Sigmoid colon (tissue), 6 donors: ENCODE measurements at regions not wholly inside any gene's neighbourhood (a gene's known extent, or its start where the extent isn't known, plus 50 kb on each side); places are given as distances from the start of the nearest gene placed in this dataset.
A peak's percentile ranks its signal among the peaks of the same experiment; 100 is the strongest.

Experiments used
- DNase-seq: peaks from one replicate; pipeline ENCODE4 v3.0.0-alpha.2; 2019
- H3K27ac ChIP-seq, 4 donors: fragments of 200-600 bp; sonication (generic); one replicate each; pipeline ENCODE4 v1.5.1; 2016 to 2019; ENCODE audit warnings: mild to moderate bottlenecking in 1 of 4
- H3K27me3 ChIP-seq, 3 donors: fragments of 200-600 bp; sonication (generic); one replicate each; pipeline ENCODE4 v1.5.1; 2019; ENCODE audit warnings: mild to moderate bottlenecking in 1 of 3
- H3K36me3 ChIP-seq, 4 donors: fragments of 200-600 bp; sonication (generic); one replicate each; pipeline ENCODE4 v1.5.1; 2016 to 2019
- H3K4me1 ChIP-seq, 4 donors: fragments of 200-600 bp; sonication (generic); one replicate each; pipeline ENCODE4 v1.5.1; 2017 to 2019
- H3K4me3 ChIP-seq, 4 donors: fragments of 200-600 bp; sonication (generic); one replicate each; pipeline ENCODE4 v1.5.1; 2017 to 2019; ENCODE audit warnings: mild to moderate bottlenecking in 2 of 4, moderate library complexity in 1 of 4
- H3K9me3 ChIP-seq, 4 donors: fragments of 200-600 bp in 3 of 4; sonication (generic) in 3 of 4; one replicate each; pipeline versions ENCODE4 v1.5.1 to v1.6.1; 2013 to 2019
- CTCF ChIP-seq, 4 experiments: fragments of 450-650 bp in 3 of 4; fragments of 200-600 bp in 1 of 4; IDR thresholded peaks; one replicate each; pipeline ENCODE4 v1.5.1; 2016 to 2019; ENCODE audit warnings: antibody characterized with exemption in 4 of 4, mild to moderate bottlenecking in 3 of 4, moderate library complexity in 2 of 4
- EP300 ChIP-seq, 4 donors: sonication (generic); formaldehyde crosslinking; IDR thresholded peaks; one replicate each; pipeline ENCODE4 v1.6.1; 2017; ENCODE audit warnings: antibody characterized with exemption in 4 of 4
- POLR2A ChIP-seq, 2 donors: fragments of 450-650 bp; IDR thresholded peaks; one replicate each; pipeline ENCODE4 v1.6.1; 2016; ENCODE audit warnings: antibody characterized with exemption in 2 of 2, mild to moderate bottlenecking in 2 of 2, moderate library complexity in 2 of 2
- POLR2AphosphoS5 ChIP-seq, 4 donors: sonication (generic); formaldehyde crosslinking; IDR thresholded peaks; one replicate each; pipeline ENCODE4 v1.6.1; 2017; ENCODE audit warnings: antibody characterized with exemption in 4 of 4
- WGBS, 2 donors: extraction: QIAGEN DNeasy Blood & Tissue Kit; methylation state at CpG; one replicate each; pipeline ENCODE4 v1.1.7; 2013; 5-methylcytosine and 5-hydroxymethylcytosine counted together
- intact Hi-C: fragments of 100-400 bp; cut with DNase I; formaldehyde crosslinking; loops from one replicate; pipeline ENCODE4 v1.15.1; 2023
- donor health status: healthy with polysubstance abuse.
- donor health status: healthy.

- Histone ChIP-seq H3K9me3 (no peaks in the 10 kb centered on the region), H3K36me3 (no peaks in the 10 kb centered on the region), H3K4me1 (no peaks in the 10 kb centered on the region), H3K4me3 (no peak overlapping the region), H3K27me3 (peaks cover 0 to 10% (median 0%) of the 10 kb centered on the region in 3 donors), H3K27ac (no peak overlapping the region)
- intact Hi-C loops, result no loop called here
- DNase-seq, result no peak
- 66 to 79% methylated on average over 13 of the region's 13 CpGs for WGBS, 2 donors
- TF ChIP-seq POLR2A (IDR thresholded peaks at IDR 0.05) (no peak), EP300 (IDR thresholded peaks at IDR 0.05) (no peak), POLR2AphosphoS5 (IDR thresholded peaks at IDR 0.05) (no peak), CTCF (IDR thresholded peaks at IDR 0.05) (no peak)
These were observed 150.3 kb upstream of the GPR12 start for GRCh38 chr13:26910754-26911465.

- no peak overlapping the region for H3K4me3 ChIP-seq
- TF ChIP-seq EP300 (IDR thresholded peaks at IDR 0.05) (no peak), POLR2AphosphoS5 (IDR thresholded peaks at IDR 0.05) (no peak), POLR2A (IDR thresholded peaks at IDR 0.05) (no peak), CTCF (IDR thresholded peaks at IDR 0.05) (no peak)
- no peaks in the 10 kb centered on the region for H3K9me3 ChIP-seq
- no peak overlapping the region for H3K27ac ChIP-seq
- no peaks in the 10 kb centered on the region for H3K36me3 ChIP-seq
- intact Hi-C loops, result no loop called here
- peak; percentile 2 for DNase-seq
- peaks cover 0 to 10% (median 0%) of the 10 kb centered on the region in 3 donors for H3K27me3 ChIP-seq
- WGBS, 2 donors, result 80 to 82% methylated on average over 6 of the region's 6 CpGs
- H3K4me1 ChIP-seq, result no peaks in the 10 kb centered on the region
These were observed 148.9 kb upstream of the GPR12 start for GRCh38 chr13:26909477-26909876.

DNA sequence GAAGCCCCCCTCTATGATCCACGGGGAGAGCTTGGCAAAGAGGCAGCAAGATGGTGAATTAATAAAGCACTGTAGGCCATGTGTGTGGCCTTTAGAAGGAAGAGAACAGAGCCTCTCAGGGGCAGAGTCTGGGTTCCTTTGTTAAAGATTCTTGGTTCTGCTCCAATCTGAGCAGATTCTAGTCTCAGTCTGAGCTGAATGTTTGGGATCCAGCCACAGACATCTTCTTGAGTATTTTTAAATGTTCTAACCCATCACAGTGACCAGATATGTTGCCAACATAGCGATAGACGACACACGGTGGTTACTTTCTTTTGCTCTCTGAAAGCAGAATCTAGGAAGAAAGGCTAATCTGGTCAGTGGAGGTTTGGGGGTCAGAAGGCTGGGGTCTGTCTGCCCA is 147.5 kb upstream of the GPR12 start:
- TF ChIP-seq EP300 (IDR thresholded peaks at IDR 0.05) (no peak), CTCF (IDR thresholded peaks at IDR 0.05) (no peak)
- no peaks in the 10 kb centered on the region for H3K4me1 ChIP-seq
- peaks cover 0 to 10% (median 0%) of the 10 kb centered on the region in 3 donors for H3K27me3 ChIP-seq
- DNase-seq, result no peak
- H3K4me3 ChIP-seq, result no peak overlapping the region
- H3K9me3 ChIP-seq, result no peaks in the 10 kb centered on the region
- no peaks in the 10 kb centered on the region for H3K36me3 ChIP-seq
- intact Hi-C loops, result no loop called here
- no peak overlapping the region for H3K27ac ChIP-seq
- WGBS, 2 donors, result 82 to 87% methylated on average over 4 of the region's 4 CpGs

DNA sequence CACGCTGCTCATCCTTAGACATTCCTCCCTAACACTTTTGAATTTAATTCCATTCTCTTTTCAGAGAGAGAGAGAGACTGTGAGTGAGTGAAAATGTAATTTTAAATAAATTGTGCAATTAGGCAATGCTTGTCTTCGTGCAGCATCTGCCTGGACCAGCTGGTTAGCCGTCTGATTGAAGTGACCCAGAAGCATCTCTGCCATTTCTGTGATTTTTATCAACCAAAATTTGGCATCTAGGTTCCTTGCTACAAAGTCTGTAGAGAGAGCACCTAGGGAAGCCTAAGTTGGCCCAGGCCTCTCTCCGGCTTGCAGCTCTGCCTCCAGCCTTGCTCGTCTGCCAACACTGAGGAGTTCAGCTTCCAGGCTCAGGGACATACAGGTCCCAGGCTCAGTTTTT is 138.6 kb upstream of the GPR12 start:
- Histone ChIP-seq H3K27me3 (peaks cover 0 to 14% (median 8%) of the 10 kb centered on the region in 3 donors), H3K9me3 (no peaks in the 10 kb centered on the region), H3K36me3 (no peaks in the 10 kb centered on the region), H3K4me3 (no peak overlapping the region), H3K4me1 (no peaks in the 10 kb centered on the region), H3K27ac (no peak overlapping the region)
- DNase-seq, result peak; percentile 5
- intact Hi-C loops, result no loop called here
- TF ChIP-seq POLR2AphosphoS5 (IDR thresholded peaks at IDR 0.05) (no peak), EP300 (IDR thresholded peaks at IDR 0.05) (no peak), POLR2A (IDR thresholded peaks at IDR 0.05) (no peak), CTCF (IDR thresholded peaks at IDR 0.05) (no peak)
- 64 to 83% methylated on average over 5 of the region's 5 CpGs for WGBS, 2 donors
